KBM-7 (cell line): ENCODE measurements at regions not wholly inside any gene's neighbourhood (a gene's known extent, or its start where the extent isn't known, plus 50 kb on each side); places are given as distances from the start of the nearest gene placed in this dataset.

ENCODE experiments used
- DNase-seq: peaks from one replicate; pipeline ENCODE4 v3.0.0-alpha.2; 2015
- in situ Hi-C: fragments of 300-500 bp; cut with MboI; formaldehyde crosslinking; loops from 2 replicates; pipeline ENCODE4 v1.14.3; 2020; ENCODE audit warnings: low sequenced_read_pairs, low pct_unique_long_range_greater_than_20kb, mixed read lengths

DNA sequence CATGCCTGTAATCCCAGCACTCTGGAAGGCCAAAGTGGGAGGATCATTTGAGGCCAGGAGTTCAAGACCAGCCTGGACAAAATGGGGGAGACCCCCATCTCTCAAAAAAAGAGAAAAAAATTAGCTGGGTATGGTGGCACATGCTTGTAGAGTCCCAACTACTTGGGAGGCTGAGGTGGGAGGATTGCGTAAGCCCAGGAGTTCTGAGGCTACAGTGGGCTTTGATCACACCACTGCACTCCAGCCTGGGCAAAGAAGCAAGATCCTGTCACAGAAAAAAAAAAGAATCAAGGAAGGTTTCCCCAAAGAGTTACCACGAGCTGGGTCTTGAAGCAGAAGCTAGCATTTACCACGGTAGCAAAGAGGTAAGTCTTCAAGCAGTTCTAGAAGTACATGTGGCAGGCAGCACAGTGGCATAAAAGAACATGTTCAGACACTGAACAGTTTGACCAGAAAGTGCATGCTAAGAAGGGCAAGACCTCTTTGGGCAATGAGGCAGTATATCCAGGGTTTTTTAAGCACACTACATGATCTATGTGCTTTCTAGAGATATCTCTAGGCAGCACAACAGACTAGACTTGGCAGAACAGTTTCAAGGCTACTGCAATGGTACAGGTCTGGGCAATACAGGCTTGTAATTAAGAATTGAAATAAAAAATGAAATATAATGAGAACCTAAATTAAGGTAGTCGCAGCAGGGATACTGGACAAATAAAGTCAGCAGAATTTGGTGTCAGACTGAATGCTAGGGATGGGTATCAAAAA lies 418.5 kb downstream of the SHQ1 start:
- in situ Hi-C loops: no loop called here

DNA sequence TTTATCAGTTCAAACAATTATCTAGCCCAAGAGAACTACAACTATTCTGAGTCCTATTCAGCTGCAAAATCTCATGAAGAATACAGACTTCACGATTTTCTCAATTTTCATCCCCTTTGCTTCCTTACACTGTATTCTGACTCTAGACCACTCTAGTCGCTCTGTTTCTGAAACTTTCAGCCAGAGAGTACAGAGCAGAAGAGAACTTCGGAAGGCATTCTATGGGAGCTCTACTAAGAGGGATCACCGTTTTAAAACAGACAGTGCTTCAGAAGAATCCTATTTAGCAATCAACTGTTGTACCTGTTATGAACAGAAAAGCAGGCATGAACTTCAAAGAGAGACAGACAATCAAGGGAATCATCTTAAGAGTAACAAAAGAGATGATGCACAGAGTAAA lies 419.4 kb downstream of the SHQ1 start:
- in situ Hi-C loops: no loop called here
- DNase-seq: no peak

More for the DNA sequence above, 418.5 kb downstream of the SHQ1 start:
- DNase-seq: no peak

DNA sequence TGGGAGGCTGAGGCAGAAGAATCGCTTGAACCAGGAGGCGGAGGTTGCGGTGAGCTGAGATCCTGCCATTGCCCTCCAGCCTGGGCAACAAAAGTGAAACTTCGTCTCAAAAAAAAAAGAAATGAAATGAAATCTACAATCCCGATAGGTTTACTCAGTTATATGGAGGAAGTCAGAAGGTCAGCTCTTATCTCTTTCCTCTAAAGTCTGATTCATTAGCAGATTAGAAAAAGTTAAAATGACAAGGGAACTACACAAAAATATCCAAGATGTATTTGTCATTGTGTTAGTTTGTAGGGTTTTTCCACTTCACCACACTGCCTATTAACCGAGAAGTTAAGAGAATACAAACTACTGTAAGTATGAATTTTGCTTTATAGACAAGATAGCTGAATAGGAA lies 420.6 kb downstream of the SHQ1 start:
- in situ Hi-C loops: no loop called here

DNA sequence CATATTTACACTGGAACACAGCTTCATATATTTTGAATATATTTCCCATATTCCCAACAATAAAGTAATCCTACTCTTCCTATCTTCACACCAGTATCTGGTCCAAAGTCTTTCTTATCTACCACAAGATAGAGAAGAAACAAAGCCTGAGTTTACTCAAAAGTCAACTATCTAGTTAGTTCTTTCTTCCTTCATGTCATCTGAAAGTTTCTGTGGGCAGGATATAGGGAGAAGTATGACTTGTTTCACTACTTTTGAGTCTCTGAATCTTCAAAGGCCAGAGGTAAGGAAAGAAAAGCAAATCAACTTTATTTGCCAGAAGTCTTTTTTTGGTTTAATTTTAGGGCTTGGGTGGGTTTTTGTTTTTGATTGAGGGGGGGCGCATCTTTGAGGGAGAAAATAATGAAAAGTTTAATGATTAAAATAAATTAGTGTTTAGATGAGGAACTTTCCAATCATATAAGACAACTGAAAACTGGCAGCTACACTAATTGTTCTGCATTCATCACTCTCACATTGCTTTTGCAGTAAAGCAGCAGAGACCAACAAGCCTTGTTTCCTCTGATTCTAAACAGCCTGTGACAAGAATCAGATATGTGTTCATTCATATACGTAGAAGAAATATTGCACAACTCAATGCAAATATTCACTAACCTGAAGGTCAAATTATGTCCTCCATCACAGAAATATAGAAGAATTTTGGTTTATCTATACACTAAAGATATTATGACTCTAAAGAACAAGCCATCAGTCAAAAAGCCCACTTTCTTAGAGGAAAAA lies 421.4 kb downstream of the SHQ1 start:
- in situ Hi-C loops: no loop called here
- no peak for DNase-seq

More for the DNA sequence above, 420.6 kb downstream of the SHQ1 start:
- DNase-seq: no peak

DNA sequence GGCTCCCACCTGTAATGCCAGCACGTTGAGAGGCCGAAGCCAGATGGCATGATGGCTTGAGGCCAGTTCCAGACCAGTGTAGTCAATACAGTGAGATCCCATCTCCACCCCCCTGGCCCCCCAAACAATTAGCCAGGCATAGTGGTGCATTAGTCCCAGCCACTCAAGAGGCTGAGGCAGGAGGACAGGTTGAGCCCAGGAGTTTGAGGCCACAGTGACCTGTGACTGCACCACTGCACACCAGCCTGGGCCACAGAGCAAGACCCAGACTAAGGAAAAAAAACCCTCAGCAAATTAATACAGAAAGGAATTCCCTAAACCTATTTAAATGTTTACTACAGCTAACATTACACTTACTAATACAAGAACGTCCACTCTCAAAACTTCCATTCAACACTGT lies 424.6 kb downstream of the SHQ1 start:
- no peak for DNase-seq
- in situ Hi-C loops: no loop called here

DNA sequence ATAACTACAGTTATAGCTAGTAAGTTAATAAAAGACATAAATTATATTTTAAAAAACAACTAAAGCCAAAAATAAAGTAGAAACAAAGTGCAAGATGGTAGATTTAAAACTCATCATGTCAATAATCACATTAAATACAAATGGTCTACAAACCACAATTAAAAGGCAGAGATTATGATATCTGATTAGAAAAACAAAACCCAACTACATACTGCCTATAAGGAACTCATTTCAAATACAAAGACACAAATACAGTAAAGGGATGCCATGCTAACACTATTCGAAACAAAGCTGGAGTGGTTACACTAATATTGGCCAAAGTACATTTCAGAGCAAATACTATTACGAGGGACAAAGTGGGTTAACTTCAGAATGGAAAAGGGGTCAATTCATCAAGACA lies 426.5 kb downstream of the SHQ1 start:
- DNase-seq: no peak
- in situ Hi-C loops: no loop called here

DNA sequence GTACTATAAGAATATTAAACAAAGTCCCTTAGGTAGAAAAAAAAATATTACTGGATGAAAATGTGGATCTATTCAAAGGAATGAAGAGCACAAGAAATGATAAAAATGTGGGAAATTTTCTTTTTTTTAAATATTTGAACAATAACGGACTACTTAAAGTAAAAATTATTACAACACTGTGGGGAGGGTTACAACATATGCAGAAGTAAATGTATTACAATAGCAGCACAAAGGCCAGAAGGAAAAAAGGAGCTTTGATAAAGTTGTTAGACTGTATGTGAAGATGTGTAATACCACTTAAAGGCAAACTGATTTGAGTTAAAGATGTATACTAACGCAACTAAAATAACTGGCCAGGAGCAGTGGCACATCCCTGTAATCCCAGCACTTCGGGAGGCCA lies 427.1 kb downstream of the SHQ1 start:
- no peak for DNase-seq
- in situ Hi-C loops: no loop called here

DNA sequence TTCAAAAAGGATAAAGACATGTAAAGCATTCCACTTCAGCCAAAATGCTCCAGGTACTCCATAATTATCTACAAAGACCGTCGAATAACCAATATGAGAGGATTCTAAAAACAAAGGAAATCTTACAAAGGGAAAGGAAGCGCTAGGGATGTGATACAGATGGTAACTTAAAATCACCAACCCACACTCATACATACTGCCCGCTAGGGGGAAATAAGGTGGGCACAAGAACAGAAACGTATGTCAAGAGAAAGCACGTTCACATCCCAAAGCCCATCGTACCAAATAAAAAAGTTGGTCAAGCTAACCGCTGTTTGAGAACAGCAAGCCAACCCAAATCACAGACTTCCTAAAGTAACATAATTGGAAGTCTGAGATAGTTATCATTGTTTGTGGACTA lies 429.4 kb downstream of the SHQ1 start:
- DNase-seq: no peak
- in situ Hi-C loops: no loop called here

DNA sequence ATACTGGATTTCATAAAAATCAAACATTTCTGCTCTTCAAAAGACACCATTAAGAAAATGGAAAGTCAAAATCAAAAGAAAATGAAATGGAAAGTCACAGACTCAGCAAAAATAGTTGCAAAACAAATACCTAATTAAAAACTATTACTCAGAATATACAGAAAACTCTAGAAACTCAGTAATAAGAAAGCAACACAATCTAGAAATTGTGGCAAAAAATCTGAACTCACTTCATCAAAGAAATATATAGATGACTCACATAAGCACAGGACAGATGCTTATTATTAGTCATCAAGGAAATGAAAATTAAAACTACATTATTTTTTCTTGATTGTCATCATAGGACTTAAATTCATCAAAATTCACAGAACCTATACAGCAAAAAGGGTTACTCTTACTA lies 430.0 kb downstream of the SHQ1 start:
- DNase-seq: no peak
- in situ Hi-C loops: no loop called here

DNA sequence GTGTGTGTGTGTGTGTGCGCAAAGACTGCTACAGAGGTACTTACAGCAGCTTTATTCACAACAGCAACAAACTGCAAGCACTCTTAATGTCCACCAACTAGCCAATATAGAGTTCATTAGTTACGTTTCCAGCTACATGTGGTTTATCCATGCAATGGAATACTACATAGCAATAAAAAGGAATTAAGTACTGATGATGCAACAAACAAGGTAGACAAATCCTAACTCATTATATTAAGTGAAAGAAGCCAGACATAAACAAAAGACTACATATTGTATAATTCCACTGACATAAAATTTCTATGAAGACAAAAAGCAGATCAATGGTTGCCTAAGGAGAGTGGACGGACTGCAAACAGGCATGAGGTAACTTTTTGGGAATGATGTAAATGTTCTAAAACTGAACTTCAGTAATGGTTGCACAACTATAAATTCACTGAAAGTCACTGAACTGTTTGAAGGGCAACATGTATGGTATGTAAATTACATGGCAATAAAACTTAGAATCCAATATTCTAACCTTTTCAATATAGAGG lies 433.7 kb downstream of the SHQ1 start:
- no peak for DNase-seq

DNA sequence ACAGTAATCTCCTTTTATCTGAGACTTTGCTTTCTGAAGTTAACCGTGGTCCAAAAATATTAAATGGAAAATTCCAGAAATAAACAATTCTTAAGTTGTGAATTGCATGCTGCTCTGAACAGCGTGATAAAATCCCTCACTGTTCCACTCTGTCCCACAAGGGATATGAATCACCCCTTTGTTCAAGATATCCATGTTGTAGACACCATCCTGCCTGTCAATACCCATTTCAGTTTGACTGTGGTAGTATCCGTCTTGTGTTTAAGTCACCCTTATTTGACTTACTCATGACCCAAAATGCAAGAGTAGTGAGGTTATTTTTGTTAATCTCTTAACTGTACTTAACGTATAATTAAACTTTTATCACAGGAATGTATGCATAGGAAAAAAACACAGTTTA lies 435.0 kb downstream of the SHQ1 start:
- no peak for DNase-seq
- in situ Hi-C loops: no loop called here

More for the DNA sequence above, 433.7 kb downstream of the SHQ1 start:
- in situ Hi-C loops: no loop called here

DNA sequence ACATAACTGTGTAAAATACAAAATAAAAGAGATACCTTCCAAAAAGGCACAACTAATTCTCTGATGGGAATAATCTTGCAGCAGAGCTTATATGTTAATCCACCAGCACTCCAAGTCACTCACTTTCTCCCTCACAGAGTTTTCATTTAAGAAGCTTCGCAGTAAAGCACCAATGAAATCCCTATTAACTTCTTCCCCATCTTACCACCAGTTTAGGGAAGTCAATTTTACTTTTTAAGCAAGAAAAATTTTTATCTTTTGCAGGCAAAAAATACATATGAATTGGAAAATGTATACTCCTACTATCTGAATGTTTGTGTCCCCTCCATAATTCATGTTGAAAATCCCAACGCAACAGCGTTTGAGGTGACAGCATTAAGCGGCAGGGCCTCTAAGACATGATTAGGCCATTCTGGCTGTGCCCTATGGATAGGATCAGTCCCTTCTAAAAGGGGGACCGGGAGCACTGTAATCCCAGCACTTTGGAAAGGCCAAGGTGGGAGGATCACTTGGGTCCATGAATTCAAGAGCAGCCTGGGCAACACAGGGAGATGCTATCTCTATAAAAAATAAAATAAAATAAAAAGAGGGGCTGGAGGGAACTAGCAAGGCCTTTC lies 435.8 kb downstream of the SHQ1 start:
- DNase-seq: no peak
- in situ Hi-C loops: no loop called here

DNA sequence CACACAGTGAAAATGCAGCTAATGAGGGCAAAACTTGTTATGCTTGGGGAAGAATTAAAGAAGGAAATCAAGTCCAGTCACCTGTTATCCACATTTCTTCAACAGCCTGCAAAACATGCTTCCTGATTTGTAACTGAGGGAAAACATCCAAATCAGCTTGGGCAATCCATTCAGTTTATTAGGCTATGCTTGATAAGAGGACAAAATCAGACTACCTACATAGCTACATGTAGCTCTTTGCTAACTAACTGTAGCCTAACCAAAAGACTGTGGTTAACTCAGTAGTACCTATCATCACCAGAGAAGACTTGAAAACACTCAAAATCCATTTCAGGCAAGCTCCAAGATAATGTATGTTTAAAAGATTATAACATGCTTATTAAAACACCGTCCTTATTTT lies 436.4 kb downstream of the SHQ1 start:
- in situ Hi-C loops: no loop called here
- DNase-seq: no peak

DNA sequence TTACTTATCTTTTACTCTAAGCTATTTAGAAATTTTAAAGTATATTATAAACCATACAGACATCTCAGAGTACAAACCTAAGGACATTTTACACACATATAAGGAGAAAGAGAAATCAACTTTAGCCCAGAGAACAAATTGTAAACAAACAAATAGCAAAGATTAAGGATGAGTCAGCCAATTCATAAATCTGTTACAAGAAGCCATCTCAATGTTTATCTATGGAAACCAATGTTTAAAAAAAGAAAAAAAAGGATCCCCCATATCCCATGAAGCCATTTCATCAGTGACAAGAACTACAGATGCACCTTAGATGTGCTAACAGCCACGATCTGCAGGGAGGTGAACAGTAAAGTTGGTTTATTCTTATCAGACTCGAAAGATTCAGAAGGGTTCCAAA lies 437.1 kb downstream of the SHQ1 start:
- DNase-seq: no peak
- in situ Hi-C loops: no loop called here

DNA sequence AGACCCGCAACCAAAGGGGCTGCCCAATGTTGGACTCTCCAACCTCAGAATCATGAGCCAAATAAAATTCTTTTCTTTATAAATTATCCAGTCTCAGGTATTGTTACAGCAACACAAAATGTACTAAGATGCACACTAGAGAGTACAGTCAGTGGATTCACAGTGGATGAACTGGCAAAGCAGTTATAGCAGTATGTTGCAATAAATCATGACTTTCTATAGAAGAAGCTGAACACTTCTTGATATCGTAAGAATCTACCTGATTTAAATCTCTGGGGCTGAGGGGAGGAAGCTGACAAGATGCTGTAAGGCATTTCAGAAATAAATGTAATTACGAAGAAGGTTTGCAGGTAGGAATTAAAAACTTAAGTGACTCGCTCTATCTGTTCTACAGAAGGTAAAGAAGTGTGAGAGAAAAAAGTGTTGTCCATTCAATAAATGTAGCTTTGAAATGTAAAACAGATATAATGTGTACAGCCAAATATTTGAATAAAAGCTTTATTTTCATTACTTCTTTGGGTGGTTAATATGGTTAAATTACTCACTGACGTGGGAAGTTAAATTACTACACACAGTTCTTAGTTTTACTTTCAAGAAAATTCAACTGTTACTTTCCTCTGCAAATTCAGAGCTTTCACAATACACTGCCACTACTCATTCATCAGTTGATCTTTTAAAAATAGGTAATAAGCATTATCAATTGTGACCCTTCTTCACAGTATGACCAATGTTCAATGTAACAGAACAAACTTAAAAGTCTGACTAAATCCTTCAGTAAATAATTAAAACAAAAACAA lies 439.1 kb downstream of the SHQ1 start:
- no peak for DNase-seq
- in situ Hi-C loops: no loop called here

DNA sequence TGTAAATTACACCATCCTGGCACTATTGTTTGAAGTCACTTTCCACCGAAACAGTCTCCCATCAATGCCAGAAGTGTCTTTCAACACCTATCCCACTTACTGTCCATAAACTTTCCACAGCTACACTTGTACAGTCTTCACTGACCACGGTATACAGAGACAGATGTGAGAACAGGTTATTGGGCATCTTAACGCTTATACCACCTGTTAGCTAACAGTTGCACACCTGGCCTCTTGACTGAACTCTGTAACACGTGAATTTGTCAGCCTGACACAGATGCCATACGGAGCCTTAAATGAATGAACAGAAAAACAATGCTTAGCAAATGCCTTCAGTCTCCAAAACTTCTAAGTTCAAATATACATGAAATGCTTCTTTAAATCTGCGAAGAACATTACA lies 440.5 kb downstream of the SHQ1 start:
- in situ Hi-C loops: no loop called here
- no peak for DNase-seq

DNA sequence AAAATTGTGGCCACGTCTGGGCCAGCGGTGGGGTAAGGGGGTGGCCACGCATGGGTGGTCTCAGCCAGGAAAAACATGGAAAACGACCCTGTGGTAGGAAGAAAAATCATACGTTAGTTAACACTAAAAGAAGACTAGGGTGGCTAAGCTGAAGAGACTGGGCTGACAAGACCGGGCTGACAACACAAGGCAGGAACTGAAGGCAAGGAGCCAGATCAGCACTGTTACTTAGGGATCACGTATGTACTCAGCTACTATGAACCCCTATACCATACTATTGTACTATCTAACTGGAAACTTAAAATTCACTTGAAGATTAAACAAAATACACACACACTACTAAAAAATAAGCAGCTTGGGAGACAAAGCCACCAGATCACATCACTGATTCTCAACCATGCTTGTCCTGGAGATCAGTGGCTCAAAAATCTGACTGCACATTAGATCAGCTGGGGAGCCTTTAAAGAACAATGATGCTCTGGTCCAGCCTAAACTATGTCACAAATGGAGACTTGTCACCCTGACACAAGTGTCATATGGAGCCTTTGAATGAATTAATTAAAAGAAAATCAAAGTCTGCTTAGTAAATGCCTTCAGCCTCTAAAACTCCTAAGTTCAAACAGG lies 442.2 kb downstream of the SHQ1 start:
- in situ Hi-C loops: no loop called here
- no peak for DNase-seq

DNA sequence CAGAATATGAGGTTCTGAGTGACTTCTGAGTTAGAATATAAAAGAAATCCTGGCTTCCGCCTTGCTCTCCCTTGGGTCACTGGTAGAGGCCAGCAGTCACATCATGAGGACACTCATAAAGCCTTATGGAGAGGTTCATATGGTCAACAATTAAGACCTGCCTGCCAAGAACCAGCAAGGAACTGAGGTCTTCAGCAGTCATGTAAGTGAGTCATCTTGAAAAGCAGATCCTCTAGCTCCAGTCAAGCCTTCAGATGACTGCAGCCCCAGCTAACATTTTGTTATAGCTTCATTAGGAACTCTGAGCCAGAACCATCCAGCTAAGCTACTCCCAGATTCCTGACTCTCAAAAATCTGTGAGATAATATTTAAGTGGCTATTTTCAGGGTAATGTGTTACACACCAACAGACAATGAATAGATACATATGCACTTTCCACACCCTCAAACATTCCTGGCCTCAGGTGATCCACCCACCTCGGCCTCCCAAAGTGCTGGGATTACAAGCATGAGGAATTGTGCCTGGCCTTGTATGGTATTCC lies 447.2 kb downstream of the SHQ1 start:
- in situ Hi-C loops: no loop called here
- no peak for DNase-seq

DNA sequence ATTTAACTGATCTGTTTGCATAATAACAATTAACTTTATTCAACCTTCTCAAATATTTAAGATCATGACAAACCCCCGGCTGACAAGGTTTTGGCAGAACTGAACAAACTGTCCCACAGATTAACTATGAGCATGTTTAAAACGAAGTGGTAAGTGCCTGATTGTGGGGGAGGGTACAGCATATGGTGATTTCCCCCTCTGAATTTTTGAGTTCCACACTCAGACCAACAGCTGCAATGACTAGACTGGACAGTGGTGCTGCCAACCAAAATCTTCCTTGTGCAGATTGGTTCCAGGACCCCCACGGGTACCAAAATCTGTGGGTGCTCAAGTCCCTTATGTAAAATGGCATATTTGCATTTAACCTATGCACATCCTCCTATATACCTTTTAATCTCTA lies 449.5 kb downstream of the SHQ1 start:
- no peak for DNase-seq
- in situ Hi-C loops: no loop called here
